Heart left ventricle (tissue), 16 donors: ENCODE measurements at regions not wholly inside any gene's neighbourhood (a gene's known extent, or its start where the extent isn't known, plus 50 kb on each side); places are given as distances from the start of the nearest gene placed in this dataset.

Experiments used
- ATAC-seq, 4 donors: fragments of 200-7000 bp; cut with Tn5 transposase; one replicate each; pipeline ENCODE4 v1.9.1; 2020 to 2022; ENCODE audit warnings: moderate library complexity in 4 of 4, mild to moderate bottlenecking in 3 of 4, moderate number of reproducible peaks in 1 of 4
- DNase-seq, 5 donors: peaks; one replicate each; pipeline ENCODE4 v3.0.0-alpha.2; 2020
- H3K27ac ChIP-seq, 12 donors: fragments of 200-600 bp; sonication (generic) in 4 of 12; one replicate each; pipeline versions ENCODE4 v1.5.0 to v1.8.0; 2016 to 2022; ENCODE audit warnings: mild to moderate bottlenecking in 2 of 12
- H3K27me3 ChIP-seq, 9 donors: fragments of 200-600 bp; sonication (generic) in 2 of 9; one replicate each; pipeline versions ENCODE4 v1.5.1 to v1.8.0; 2016 to 2022; ENCODE audit warnings: mild to moderate bottlenecking in 3 of 9
- H3K36me3 ChIP-seq, 9 donors: fragments of 200-600 bp; sonication (generic) in 2 of 9; one replicate each; pipeline versions ENCODE4 v1.5.0 to v1.8.0; 2018 to 2022; ENCODE audit warnings: mild to moderate bottlenecking in 2 of 9
- H3K4me1 ChIP-seq, 12 donors: fragments of 200-600 bp; sonication (generic) in 4 of 12; one replicate each; pipeline versions ENCODE4 v1.5.0 to v1.8.0; 2016 to 2022; ENCODE audit warnings: mild to moderate bottlenecking in 3 of 12
- H3K4me3 ChIP-seq, 12 donors: fragments of 200-600 bp; sonication (generic) in 4 of 12; one replicate each; pipeline versions ENCODE4 v1.5.0 to v1.8.0; 2017 to 2022; ENCODE audit warnings: mild to moderate bottlenecking in 9 of 12, moderate library complexity in 4 of 12
- H3K9me3 ChIP-seq, 12 donors: fragments of 200-600 bp; sonication (generic) in 4 of 12; one replicate each; pipeline versions ENCODE4 v1.5.0 to v1.8.0; 2016 to 2022; ENCODE audit warnings: mild to moderate bottlenecking in 1 of 12
- CTCF ChIP-seq, 12 donors: fragments of 200-600 bp; sonication (generic) in 4 of 12; IDR thresholded peaks; one replicate each; pipeline versions ENCODE4 v1.5.0 to v1.8.0; 2018 to 2022; ENCODE audit warnings: antibody characterized with exemption in 12 of 12, mild to moderate bottlenecking in 5 of 12
- POLR2A ChIP-seq, 2 donors: fragments of 450-650 bp; IDR thresholded peaks; one replicate each; pipeline ENCODE4 v1.6.1; 2017; ENCODE audit warnings: antibody characterized with exemption in 2 of 2, mild to moderate bottlenecking in 2 of 2, moderate library complexity in 2 of 2
- WGBS, 4 donors: extraction: QIAGEN DNeasy Blood & Tissue Kit in 2 of 4; methylation state at CpG; one replicate each; pipeline versions ENCODE4 v1.1.5 to v1.1.7; 2013 to 2018; 5-methylcytosine and 5-hydroxymethylcytosine counted together
- intact Hi-C, 10 donors: fragments of 100-400 bp; cut with DNase I; formaldehyde crosslinking; loops; one replicate each; pipeline versions ENCODE4 v1.11.1 to v1.14.2; 2022
- donor health status: ischemic (EF 13 %, LVEDD 7.1; RV severe dilation, severe dysfunction).
- donor health status: healthy with polysubstance abuse.
- donor health status: DM: no; HTN: yes; CAD: no.
- donor health status: DM: no; HTN: no; CAD: no.
- donor health status: ischemic (EF 25% LVEDD 6.9; RV normal size, moderate dysfunction).
- donor health status: ischemic (EF 25% LVEDD 5.7; RV mildly dilated, moderate dysfunction).
- donor health status: healthy.
- donor health status: DM: yes; HTN: yes; CAD: no.
- donor health status: ischemic (EF 35%, LVEDD 5.7; RV mildly dilated, moderate dysfunction).
- donor health status: nonischemic (EF 11% LVEDD 7.7; RV severe dilation, severe dysfunction).
- donor health status: DM: yes; HTN: yes; CAD: no.
- donor health status: PGD.
- donor health status: ischemic (EF 29% LVEDD 5.4; RV normal size, mild dysfunction).
- donor health status: nonischemic (EF 23%, LVEDD 6.1; RV moderate dilation, normal function).

GRCh38 chr12:30519535-30519934, 176.1 kb downstream of the IPO8 start:
- Histone ChIP-seq H3K9me3 (no peaks in the 10 kb centered on the region), H3K4me1 (peaks cover 0 to 14% (median 0%) of the 10 kb centered on the region in 12 donors), H3K27me3 (no peaks in the 10 kb centered on the region), H3K27ac (no peak overlapping the region), H3K4me3 (no peak overlapping the region), H3K36me3 (no peaks in the 10 kb centered on the region)
- ATAC-seq (no peak), DNase-seq (no peak)
- WGBS, 4 donors, result 80 to 87% (median 84%) methylated on average over 6 of the region's 6 CpGs
- intact Hi-C loops, result loop anchor here in 1 of 10 donors (10.0 kb wide), 1 partner anchor 985 kb away; no protein-coding TSS in a partner anchor
- no peak for TF ChIP-seq POLR2A (IDR thresholded peaks at IDR 0.05)
- TF ChIP-seq CTCF (IDR thresholded peaks at IDR 0.05), result no peak

DNA sequence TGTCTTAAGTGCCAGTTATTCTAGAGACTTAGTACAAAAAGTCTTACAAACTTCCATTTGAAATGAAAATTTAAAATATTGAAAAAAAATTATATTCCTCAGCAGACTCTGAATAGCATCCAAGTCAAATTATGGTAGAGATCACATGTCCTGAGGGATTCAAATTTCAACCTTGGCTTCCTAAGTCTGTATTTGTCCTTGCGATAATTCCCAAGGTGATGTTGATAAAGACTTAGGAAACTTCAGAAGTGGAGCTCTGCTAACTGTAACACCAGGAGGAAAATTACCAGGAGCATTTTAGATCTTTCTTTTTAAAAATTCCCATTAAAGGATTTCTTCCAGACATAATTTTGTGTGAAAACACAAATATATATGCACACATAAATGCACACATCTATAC, 178.3 kb downstream of the IPO8 start:
- no peaks in the 10 kb centered on the region for H3K27me3 ChIP-seq
- DNase-seq (no peak), ATAC-seq (peak in 2 of 4 donors; percentile 62 to 70)
- no peak overlapping the region for H3K27ac ChIP-seq
- WGBS, 4 donors, result 22 to 42% (median 36%) methylated on average over 1 of the region's 1 CpG
- H3K4me1 ChIP-seq, result peaks cover 0 to 14% (median 0%) of the 10 kb centered on the region in 12 donors
- intact Hi-C loops, result loop anchor here in 1 of 10 donors (10.0 kb wide), 1 partner anchor 983 kb away; no protein-coding TSS in a partner anchor
- no peak overlapping the region for H3K4me3 ChIP-seq
- TF ChIP-seq POLR2A (IDR thresholded peaks at IDR 0.05), result no peak
- TF ChIP-seq CTCF (IDR thresholded peaks at IDR 0.05), result no peak
- no peaks in the 10 kb centered on the region for H3K36me3 ChIP-seq
- H3K9me3 ChIP-seq, result no peaks in the 10 kb centered on the region

GRCh38 chr12:30515351-30515750, 180.3 kb downstream of the IPO8 start:
- Histone ChIP-seq H3K27me3 (no peaks in the 10 kb centered on the region), H3K36me3 (no peaks in the 10 kb centered on the region), H3K9me3 (no peaks in the 10 kb centered on the region), H3K4me1 (peaks cover 0 to 14% (median 0%) of the 10 kb centered on the region in 12 donors), H3K27ac (no peak overlapping the region), H3K4me3 (no peak overlapping the region)
- ATAC-seq (peak in 1 of 4 donors; percentile 46), DNase-seq (no peak)
- TF ChIP-seq CTCF (IDR thresholded peaks at IDR 0.05) (peak in 10 of 12 donors; percentile 8 to 50 (median 36)), POLR2A (IDR thresholded peaks at IDR 0.05) (no peak)
- intact Hi-C loops, result loop anchor here in 1 of 10 donors (10.0 kb wide), 1 partner anchor 981 kb away; no protein-coding TSS in a partner anchor
- 36 to 58% (median 41%) methylated on average over 2 of the region's 2 CpGs for WGBS, 4 donors

DNA sequence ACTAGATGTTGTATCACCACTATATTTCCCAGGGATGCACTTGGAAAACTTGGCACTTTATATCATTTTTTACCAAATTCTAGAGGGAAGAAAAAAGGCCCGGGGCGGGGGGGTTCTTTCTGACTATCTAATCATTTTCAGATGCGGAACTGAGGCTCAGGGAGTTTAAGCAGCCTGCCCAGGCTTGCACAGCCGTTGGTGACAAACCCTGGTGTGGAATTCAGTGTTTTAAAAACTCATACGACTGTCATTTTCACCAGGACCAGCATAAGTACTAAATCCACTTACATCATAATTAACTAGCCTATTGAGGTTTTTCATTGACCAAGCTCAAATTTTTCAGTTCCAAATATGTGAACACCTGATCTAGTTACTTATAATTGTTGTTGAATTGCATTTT, 181.0 kb downstream of the IPO8 start:
- TF ChIP-seq CTCF (IDR thresholded peaks at IDR 0.05) (no peak), POLR2A (IDR thresholded peaks at IDR 0.05) (no peak)
- Histone ChIP-seq H3K27ac (no peak overlapping the region), H3K9me3 (no peaks in the 10 kb centered on the region), H3K4me3 (no peak overlapping the region), H3K4me1 (peaks cover 0 to 14% (median 0%) of the 10 kb centered on the region in 12 donors), H3K27me3 (no peaks in the 10 kb centered on the region), H3K36me3 (no peaks in the 10 kb centered on the region)
- ATAC-seq (no peak), DNase-seq (no peak)
- 50 to 67% (median 60%) methylated on average over 5 of the region's 5 CpGs for WGBS, 4 donors
- intact Hi-C loops, result loop anchor here in 1 of 10 donors (10.0 kb wide), 1 partner anchor 980 kb away; no protein-coding TSS in a partner anchor
